Aorta (tissue), 5 donors: ENCODE measurements at regions not wholly inside any gene's neighbourhood (a gene's known extent, or its start where the extent isn't known, plus 50 kb on each side); places are given as distances from the start of the nearest gene placed in this dataset.

Experiments
- ATAC-seq: fragments of 200-7000 bp; cut with Tn5 transposase; one replicate; pipeline ENCODE4 v1.9.1; 2022; ENCODE audit warnings: moderate library complexity; ENCODE audit not compliant: low FRiP score
- DNase-seq, 2 donors: peaks; one replicate each; pipeline ENCODE4 v3.0.0-alpha.2; 2020
- H3K27ac ChIP-seq, 2 donors: one replicate each; pipeline ENCODE4 v1.5.1; 2013; ENCODE audit warnings: low read length in 2 of 2, mild to moderate bottlenecking in 2 of 2, moderate library complexity in 2 of 2, control low read depth in 1 of 2, inconsistent platforms in 1 of 2, low read depth in 1 of 2
- H3K27me3 ChIP-seq, 2 donors: one replicate each; pipeline ENCODE4 v1.6.1; 2013; ENCODE audit warnings: control low read depth in 1 of 2, low read length in 1 of 2, mild to moderate bottlenecking in 1 of 2, moderate library complexity in 1 of 2; ENCODE audit not compliant: insufficient read depth in 2 of 2, control insufficient read depth in 1 of 2
- H3K36me3 ChIP-seq, 2 donors: one replicate each; pipeline ENCODE4 v1.6.1; 2013; ENCODE audit warnings: control low read depth in 1 of 2, low read length in 1 of 2, mild to moderate bottlenecking in 1 of 2; ENCODE audit not compliant: insufficient read depth in 2 of 2, control insufficient read depth in 1 of 2
- H3K4me1 ChIP-seq, 2 donors: one replicate each; pipeline ENCODE4 v1.6.1; 2013; ENCODE audit warnings: low read length in 2 of 2, control low read depth in 1 of 2, mild to moderate bottlenecking in 1 of 2, moderate library complexity in 1 of 2; ENCODE audit not compliant: insufficient read depth in 2 of 2, control insufficient read depth in 1 of 2
- H3K4me3 ChIP-seq, 2 donors: one replicate each; pipeline ENCODE4 v1.5.1; 2013; ENCODE audit warnings: low read length in 2 of 2, control low read depth in 1 of 2, mild to moderate bottlenecking in 1 of 2
- H3K9me3 ChIP-seq: one replicate; pipeline ENCODE4 v1.6.1; 2013; ENCODE audit warnings: mild to moderate bottlenecking, low read length; ENCODE audit not compliant: control insufficient read depth
- WGBS, 2 donors: extraction: QIAGEN DNeasy Blood & Tissue Kit; methylation state at CpG; one replicate each; pipeline ENCODE4 v1.1.7; 2013; 5-methylcytosine and 5-hydroxymethylcytosine counted together
- intact Hi-C, 2 donors: fragments of 100-400 bp; cut with DNase I; formaldehyde crosslinking; loops; one replicate each; pipeline versions ENCODE4 v1.14.2 to v1.15.0; 2022
- donor health status: healthy with polysubstance abuse.
- donor health status: Bipolar disorder and iron deficiency.
- donor health status: DM: no; HTN: no; CAD: no.
- donor health status: DM: no; HTN: no; CAD: no.
- donor health status: DM: yes; HTN: yes; CAD: no.

- intact Hi-C loops: loop anchor here (5.0 to 10.0 kb wide), 5 partner anchors 38 to 506 kb away; no protein-coding TSS in a partner anchor
- ATAC-seq: peak; percentile 85
- WGBS, 2 donors: 0 to 8% methylated on average over 1 of the region's 1 CpG
- no peak for DNase-seq
- Histone ChIP-seq H3K27ac (peak overlapping the region in 1 of 2 donors; percentile 42), H3K4me3 (no peak overlapping the region), H3K36me3 (no peaks in the 10 kb centered on the region), H3K9me3 (no peaks in the 10 kb centered on the region), H3K4me1 (peaks cover 6 to 9% of the 10 kb centered on the region in 2 donors), H3K27me3 (no peaks in the 10 kb centered on the region)
Observed at GRCh38 chr3:188940573-188940932, 231.2 kb upstream of the TPRG1 start.

- intact Hi-C loops: loop anchor here (5.0 to 10.0 kb wide), 5 partner anchors 39 to 506 kb away; no protein-coding TSS in a partner anchor
- no peak for ATAC-seq
- peak in 1 of 2 donors; percentile 70 for DNase-seq
- H3K27me3 ChIP-seq: no peaks in the 10 kb centered on the region
- H3K4me3 ChIP-seq: no peak overlapping the region
- 90 to 99% methylated on average over 3 of the region's 3 CpGs for WGBS, 2 donors
- H3K4me1 ChIP-seq: peaks cover 6 to 9% of the 10 kb centered on the region in 2 donors
- no peaks in the 10 kb centered on the region for H3K36me3 ChIP-seq
- peak overlapping the region in 1 of 2 donors; percentile 72 for H3K27ac ChIP-seq
- no peaks in the 10 kb centered on the region for H3K9me3 ChIP-seq
Observed at GRCh38 chr3:188941103-188941502, 230.7 kb upstream of the TPRG1 start.

GRCh38 chr3:188942191-188942590 lies 229.6 kb upstream of the TPRG1 start:
- Histone ChIP-seq H3K4me3 (no peak overlapping the region), H3K9me3 (no peaks in the 10 kb centered on the region), H3K4me1 (peaks cover 9% of the 10 kb centered on the region in 2 donors), H3K27me3 (no peaks in the 10 kb centered on the region), H3K27ac (no peak overlapping the region), H3K36me3 (no peaks in the 10 kb centered on the region)
- intact Hi-C loops: loop anchor here (5.0 to 10.0 kb wide), 5 partner anchors 40 to 507 kb away; no protein-coding TSS in a partner anchor
- WGBS, 2 donors: 94 to 96% methylated on average over 2 of the region's 2 CpGs
- no peak for DNase-seq
- ATAC-seq: no peak

- H3K9me3 ChIP-seq: no peaks in the 10 kb centered on the region
- H3K27me3 ChIP-seq: no peaks in the 10 kb centered on the region
- H3K4me1 ChIP-seq: peaks cover 9% of the 10 kb centered on the region in 2 donors
- no peak overlapping the region for H3K27ac ChIP-seq
- no peak overlapping the region for H3K4me3 ChIP-seq
- ATAC-seq (no peak), DNase-seq (no peak)
- H3K36me3 ChIP-seq: no peaks in the 10 kb centered on the region
- intact Hi-C loops: loop anchor here (5.0 to 10.0 kb wide), 5 partner anchors 41 to 509 kb away; no protein-coding TSS in a partner anchor
Observed at GRCh38 chr3:188943591-188943990, 228.2 kb upstream of the TPRG1 start.

- Histone ChIP-seq H3K27me3 (no peaks in the 10 kb centered on the region), H3K27ac (peak overlapping the region; percentile 20 to 26), H3K4me1 (peaks cover 9 to 14% of the 10 kb centered on the region in 2 donors), H3K36me3 (no peaks in the 10 kb centered on the region), H3K4me3 (no peak overlapping the region), H3K9me3 (no peaks in the 10 kb centered on the region)
- 15 to 23% methylated on average over 1 of the region's 1 CpG for WGBS, 2 donors
- ATAC-seq: no peak
- DNase-seq: no peak
- intact Hi-C loops: loop anchor here (5.0 to 10.0 kb wide), 5 partner anchors 42 to 509 kb away; no protein-coding TSS in a partner anchor
Observed at GRCh38 chr3:188944108-188944507, 227.7 kb upstream of the TPRG1 start.

GRCh38 chr3:188946351-188947240 lies 225.2 kb upstream of the TPRG1 start:
- H3K4me1 ChIP-seq: peaks cover 9 to 15% of the 10 kb centered on the region in 2 donors
- no peak overlapping the region for H3K4me3 ChIP-seq
- no peaks in the 10 kb centered on the region for H3K27me3 ChIP-seq
- ATAC-seq: peak; percentile 4
- H3K36me3 ChIP-seq: no peaks in the 10 kb centered on the region
- intact Hi-C loops: loop anchor here in 1 of 2 donors (5.0 to 10.0 kb wide), 5 partner anchors 262 to 894 kb away; no protein-coding TSS in a partner anchor
- WGBS, 2 donors: 53 to 54% methylated on average over 14 of the region's 14 CpGs
- no peaks in the 10 kb centered on the region for H3K9me3 ChIP-seq
- peak overlapping the region in 1 of 2 donors; percentile 88 for H3K27ac ChIP-seq
- DNase-seq: peak in 1 of 2 donors; percentile 47

GRCh38 chr3:188947401-188948280 lies 224.1 kb upstream of the TPRG1 start:
- H3K4me1 ChIP-seq: peaks cover 9 to 15% of the 10 kb centered on the region in 2 donors
- H3K9me3 ChIP-seq: no peaks in the 10 kb centered on the region
- WGBS, 2 donors: 2% methylated on average over 47 to 48 of the region's 48 CpGs
- peak; percentile 94 to 96 for DNase-seq
- peak; percentile 92 for ATAC-seq
- intact Hi-C loops: loop anchor here in 1 of 2 donors (2.0 to 10.0 kb wide), 6 partner anchors 263 to 1203 kb away; partner anchors contain the start of gene BCL6
- H3K27me3 ChIP-seq: no peaks in the 10 kb centered on the region
- H3K4me3 ChIP-seq: no peak overlapping the region
- H3K27ac ChIP-seq: peak overlapping the region; percentile 94 to 100
- H3K36me3 ChIP-seq: no peaks in the 10 kb centered on the region

GRCh38 chr3:188948281-188948996 lies 223.3 kb upstream of the TPRG1 start:
- peak; percentile 59 for ATAC-seq
- H3K9me3 ChIP-seq: no peaks in the 10 kb centered on the region
- peaks cover 9 to 15% of the 10 kb centered on the region in 2 donors for H3K4me1 ChIP-seq
- H3K27ac ChIP-seq: peak overlapping the region; percentile 94 to 100
- 11 to 13% methylated on average over 10 of the region's 10 CpGs for WGBS, 2 donors
- no peak for DNase-seq
- H3K4me3 ChIP-seq: no peak overlapping the region
- H3K36me3 ChIP-seq: no peaks in the 10 kb centered on the region
- no peaks in the 10 kb centered on the region for H3K27me3 ChIP-seq
- intact Hi-C loops: loop anchor here in 1 of 2 donors (2.0 to 10.0 kb wide), 6 partner anchors 264 to 1204 kb away; partner anchors contain the start of gene BCL6
